Vagina (tissue), 2 donors: ENCODE measurements at regions not wholly inside any gene's neighbourhood (a gene's known extent, or its start where the extent isn't known, plus 50 kb on each side); places are given as distances from the start of the nearest gene placed in this dataset.

Experiments
- CTCF ChIP-seq, 3 experiments: fragments of 450-650 bp in 2 of 3; fragments of 200-600 bp in 1 of 3; sonication (generic) in 1 of 3; IDR thresholded peaks; one replicate each; pipeline ENCODE4 v1.5.1; 2017 to 2019; ENCODE audit warnings: antibody characterized with exemption in 3 of 3, mild to moderate bottlenecking in 2 of 3, moderate library complexity in 2 of 3
- POLR2A ChIP-seq, 2 donors: fragments of 450-650 bp; IDR thresholded peaks; one replicate each; pipeline ENCODE4 v1.6.1; 2017; ENCODE audit warnings: antibody characterized with exemption in 2 of 2, mild to moderate bottlenecking in 2 of 2, moderate library complexity in 2 of 2
- POLR2AphosphoS5 ChIP-seq, 2 donors: sonication (generic); formaldehyde crosslinking; IDR thresholded peaks; one replicate each; pipeline ENCODE4 v1.9.0; 2017; ENCODE audit warnings: antibody characterized with exemption in 2 of 2, mild to moderate bottlenecking in 2 of 2, low read depth in 1 of 2; ENCODE audit not compliant: insufficient read depth in 1 of 2

GRCh38 chr12:73991138-73991537 lies 546.5 kb upstream of the ATXN7L3B start:
- TF ChIP-seq POLR2A (IDR thresholded peaks at IDR 0.05): no peak
- no peak for TF ChIP-seq CTCF (IDR thresholded peaks at IDR 0.05)
- TF ChIP-seq POLR2AphosphoS5 (IDR thresholded peaks at IDR 0.05; ENCODE audit: insufficient read depth in 1 of 2, low read depth in 1 of 2): no peak
